GM21717 (cell line): ENCODE measurements at regions not wholly inside any gene's neighbourhood (a gene's known extent, or its start where the extent isn't known, plus 50 kb on each side); places are given as distances from the start of the nearest gene placed in this dataset.
"Not testable (repeated sequence)": the region's sequence is repeated elsewhere in the genome, so short reads cannot be mapped to it uniquely, and the experiment has no call there.

ENCODE experiments used
- ATAC-seq: cut with Tn5 transposase; IDR thresholded peaks from one replicate; pipeline ENCODE4 v1.9.1; 2021; ENCODE audit warnings: mild to moderate bottlenecking, moderate library complexity; ENCODE audit not compliant: unreplicated experiment

- ATAC-seq: peak; percentile 27
Measured at GRCh38 chr7:112938863-112939573, 147.6 kb downstream of the GPR85 start.

- no peak for ATAC-seq
Measured at GRCh38 chr7:112937651-112938415, 147.6 kb upstream of the TMEM168 start.

- ATAC-seq: no peak
Measured at GRCh38 chr7:112933598-112933997, 143.4 kb upstream of the TMEM168 start.

- no peak for ATAC-seq
Measured at GRCh38 chr7:112930787-112931186, 140.6 kb upstream of the TMEM168 start.

GRCh38 chr7:112929421-112929820 is 139.2 kb upstream of the TMEM168 start:
- no peak for ATAC-seq

GRCh38 chr7:112926018-112926417 is 135.8 kb upstream of the TMEM168 start:
- ATAC-seq: no peak

- ATAC-seq: not testable (repeated sequence)
Measured at GRCh38 chr7:112922546-112922945, 132.4 kb upstream of the TMEM168 start.

- not testable (repeated sequence) for ATAC-seq
Measured at GRCh38 chr7:112916431-112916830, 126.2 kb upstream of the TMEM168 start.

GRCh38 chr7:112908086-112908485 is 117.9 kb upstream of the TMEM168 start:
- no peak for ATAC-seq

GRCh38 chr7:112907658-112908057 is 117.5 kb upstream of the TMEM168 start:
- no peak for ATAC-seq

- ATAC-seq: no peak
Measured at GRCh38 chr7:112905950-112906349, 115.8 kb upstream of the TMEM168 start.

- ATAC-seq: no peak
Measured at GRCh38 chr7:112905413-112905812, 115.2 kb upstream of the TMEM168 start.

GRCh38 chr7:112898432-112899290 is 108.5 kb upstream of the TMEM168 start:
- ATAC-seq: peak; percentile 88

GRCh38 chr7:112897839-112898431 is 107.7 kb upstream of the TMEM168 start:
- no peak for ATAC-seq

GRCh38 chr7:112896026-112896601 is 105.9 kb upstream of the TMEM168 start:
- no peak for ATAC-seq

GRCh38 chr7:112892263-112892662 is 102.1 kb upstream of the TMEM168 start:
- ATAC-seq: no peak

- no peak for ATAC-seq
Measured at GRCh38 chr7:112891698-112892097, 101.5 kb upstream of the TMEM168 start.

- no peak for ATAC-seq
Measured at GRCh38 chr7:112889834-112890438, 99.7 kb upstream of the TMEM168 start.

GRCh38 chr7:112889268-112889667 is 99.1 kb upstream of the TMEM168 start:
- no peak for ATAC-seq

- ATAC-seq: no peak
Measured at GRCh38 chr7:112888781-112889180, 98.6 kb upstream of the TMEM168 start.
